Esophagus squamous epithelium (tissue), 4 donors: ENCODE measurements at regions not wholly inside any gene's neighbourhood (a gene's known extent, or its start where the extent isn't known, plus 50 kb on each side); places are given as distances from the start of the nearest gene placed in this dataset.

ENCODE experiments used
- CTCF ChIP-seq, 6 experiments: fragments of 450-650 bp in 4 of 6; fragments of 200-600 bp in 2 of 6; sonication (generic) in 2 of 6; IDR thresholded peaks; one replicate each; pipeline ENCODE4 v1.5.1; 2016 to 2019; ENCODE audit warnings: antibody characterized with exemption in 6 of 6, mild to moderate bottlenecking in 4 of 6, moderate library complexity in 4 of 6
- POLR2A ChIP-seq, 4 donors: fragments of 450-650 bp; IDR thresholded peaks; one replicate each; pipeline ENCODE4 v1.6.1; 2017; ENCODE audit warnings: antibody characterized with exemption in 4 of 4, mild to moderate bottlenecking in 4 of 4, moderate library complexity in 3 of 4

DNA sequence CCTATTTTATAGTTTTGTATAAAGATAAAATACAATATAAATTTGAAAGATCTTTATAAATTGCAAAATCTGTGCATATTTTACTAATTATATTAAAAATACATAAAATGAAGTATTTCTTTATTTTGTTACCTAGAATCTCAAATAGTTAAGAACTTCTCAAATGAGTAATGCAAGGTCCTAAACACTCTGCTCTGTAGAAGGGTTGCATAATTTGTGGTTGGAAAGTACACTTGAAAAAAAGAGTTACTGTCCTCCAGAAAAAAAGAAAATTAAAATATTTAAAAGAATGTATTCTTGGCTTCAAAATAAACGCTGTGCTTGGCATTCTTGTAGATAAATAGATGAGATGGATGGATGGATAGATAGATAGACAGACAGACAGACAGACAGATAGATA lies 428.8 kb upstream of the CDH6 start:
- TF ChIP-seq POLR2A (IDR thresholded peaks at IDR 0.05) (no peak), CTCF (IDR thresholded peaks at IDR 0.05) (no peak)
